NCI-H1092 treated with DMSO at 0.1 percent for 48 hours (cell line): ENCODE measurements at regions not wholly inside any gene's neighbourhood (a gene's known extent, or its start where the extent isn't known, plus 50 kb on each side); places are given as distances from the start of the nearest gene placed in this dataset.
"Not testable (repeated sequence)": the region's sequence is repeated elsewhere in the genome, so short reads cannot be mapped to it uniquely, and the experiment has no call there.

Experiments
- DNase-seq: peaks from one replicate; lab custom pipeline; 2025; lab: John Stamatoyannopoulos, UW

GRCh38 chr3:115204475-115204874, 57.4 kb upstream of the ZBTB20 start:
- DNase-seq: no peak

GRCh38 chr3:115208066-115208750, 61.1 kb upstream of the ZBTB20 start:
- no peak for DNase-seq

DNA sequence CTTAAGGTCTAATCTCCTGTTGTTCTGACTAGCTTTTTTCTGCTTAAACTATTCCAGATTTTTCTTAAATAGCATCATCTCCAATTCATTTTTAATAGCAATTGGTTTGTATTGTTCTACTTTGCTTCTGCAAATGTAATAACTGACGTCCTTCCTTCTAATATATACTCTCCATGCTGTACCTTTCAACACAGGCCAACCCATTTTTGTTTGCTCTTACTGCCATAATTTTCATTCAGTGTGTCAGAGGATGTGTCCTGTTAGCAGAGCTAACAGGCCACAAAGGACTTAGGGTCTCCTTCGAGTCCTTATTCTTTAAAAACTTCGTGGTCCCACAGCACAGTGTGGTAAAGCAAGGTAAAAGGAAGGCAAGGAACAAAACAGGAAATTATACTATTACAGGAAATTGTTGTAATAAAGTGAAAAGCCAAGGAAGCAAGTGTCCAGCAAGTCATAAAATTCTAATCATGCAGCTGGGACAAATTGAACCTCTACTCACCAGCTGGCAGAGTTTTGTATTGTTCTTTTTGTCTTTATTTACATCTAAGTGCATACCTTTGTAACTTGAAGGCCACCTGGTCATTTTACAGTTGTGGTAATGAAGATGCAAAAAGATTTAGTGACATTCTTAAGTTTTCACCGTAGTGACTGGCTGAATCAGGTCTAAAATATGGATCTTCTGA, 64.9 kb upstream of the ZBTB20 start:
- no peak for DNase-seq

DNA sequence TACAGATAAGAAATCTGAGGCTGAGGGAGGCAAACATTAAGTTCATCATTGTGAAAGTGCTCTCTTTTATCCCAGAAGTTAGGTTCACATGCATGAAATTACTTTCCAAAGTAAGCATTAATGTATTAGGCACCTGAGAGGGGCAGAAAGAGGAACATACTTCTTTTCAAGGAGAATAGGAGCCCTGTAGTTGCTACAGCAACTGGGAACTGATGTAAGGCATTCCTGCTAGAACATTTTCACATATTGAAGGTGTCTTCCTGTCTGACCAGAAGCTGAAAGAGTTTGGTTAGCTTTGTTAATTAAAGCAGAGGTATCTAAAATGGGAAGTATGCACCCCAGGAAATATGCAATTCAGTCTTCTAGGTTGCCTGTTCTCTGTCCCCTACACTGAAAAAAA, 65.5 kb upstream of the ZBTB20 start:
- no peak for DNase-seq

GRCh38 chr3:115213052-115213451, 66.0 kb upstream of the ZBTB20 start:
- DNase-seq: not testable (repeated sequence)

GRCh38 chr3:115217292-115217677, 70.2 kb upstream of the ZBTB20 start:
- DNase-seq: no peak

DNA sequence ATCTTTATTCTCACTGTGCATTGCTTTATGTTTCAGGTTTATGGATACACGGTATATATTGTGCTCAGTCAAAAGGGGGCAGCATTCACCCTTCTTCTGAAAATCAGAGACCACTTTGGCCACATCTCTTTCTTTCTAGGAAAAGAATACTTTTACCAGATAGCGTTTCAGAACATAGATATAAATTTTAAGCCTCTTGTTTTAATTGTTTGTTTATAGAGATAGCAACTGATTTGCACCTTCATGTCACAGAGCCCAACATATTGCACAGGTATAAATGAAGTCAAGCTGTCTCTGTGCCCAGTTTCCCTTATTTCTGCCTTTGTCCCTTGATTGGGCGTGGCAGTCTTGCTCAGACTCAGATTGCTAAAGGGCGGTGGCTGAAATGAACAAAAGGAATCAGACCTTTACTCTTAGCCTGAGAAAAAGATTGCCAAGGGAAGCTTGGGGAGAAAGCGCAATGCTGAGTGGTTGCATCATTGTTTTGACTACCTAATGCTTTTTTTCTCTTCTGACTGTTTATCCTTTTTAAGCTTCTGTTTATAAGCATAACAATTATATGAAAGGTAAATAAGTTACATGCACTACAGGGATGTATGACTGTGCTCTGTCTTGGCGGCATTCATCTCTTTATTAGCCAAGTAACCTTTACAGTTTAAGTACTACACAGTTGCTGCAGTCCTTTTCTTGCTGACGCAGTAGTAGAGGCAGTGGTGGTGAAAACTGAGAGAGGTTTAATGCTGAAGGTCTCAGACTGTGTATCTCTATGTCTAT, 70.8 kb upstream of the ZBTB20 start:
- peak; percentile 73 for DNase-seq

GRCh38 chr3:115218859-115219258, 71.8 kb upstream of the ZBTB20 start:
- no peak for DNase-seq

DNA sequence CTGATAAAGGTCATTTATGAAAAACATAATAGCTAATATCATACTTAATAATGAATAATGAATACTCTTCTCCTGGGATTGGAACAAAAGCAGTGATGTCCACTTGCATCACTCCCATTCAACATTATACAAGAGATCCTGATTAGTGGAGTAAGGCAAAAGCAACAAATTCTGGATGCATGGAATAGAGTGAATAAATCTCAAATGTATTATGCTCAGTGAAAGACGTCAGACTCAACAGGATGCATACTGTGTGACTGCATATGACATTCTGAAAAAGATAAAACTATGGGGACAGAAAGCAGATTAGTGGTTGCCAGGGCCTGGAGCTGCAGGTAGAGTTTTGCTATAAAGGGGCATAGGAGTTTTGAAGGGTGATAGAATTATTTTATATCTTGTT, 77.6 kb upstream of the ZBTB20 start:
- DNase-seq: no peak

- DNase-seq: no peak
Observed at GRCh38 chr3:115226844-115227445, 79.9 kb upstream of the ZBTB20 start.

DNA sequence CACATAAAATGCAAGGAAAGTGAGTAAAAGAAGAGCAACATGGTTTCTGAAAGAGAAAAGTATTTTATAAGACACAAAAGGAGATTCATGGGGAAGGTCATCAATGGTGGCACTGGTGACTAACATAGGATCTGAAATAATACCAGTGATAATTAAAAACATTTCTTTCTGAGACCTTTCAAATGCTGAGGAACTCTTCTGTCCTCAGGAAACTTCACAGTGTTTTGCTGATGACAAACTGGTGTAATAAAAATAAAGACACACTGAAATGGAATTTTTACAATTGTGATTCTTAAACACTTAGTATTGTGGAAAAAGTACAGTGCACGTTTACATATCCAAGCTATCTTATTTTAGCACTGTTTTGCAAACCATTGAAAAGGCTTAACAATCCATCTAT, 80.4 kb upstream of the ZBTB20 start:
- DNase-seq: no peak

GRCh38 chr3:115228266-115228665, 81.2 kb upstream of the ZBTB20 start:
- DNase-seq: no peak

- DNase-seq: no peak
Observed at GRCh38 chr3:115232167-115232566, 85.1 kb upstream of the ZBTB20 start.

DNA sequence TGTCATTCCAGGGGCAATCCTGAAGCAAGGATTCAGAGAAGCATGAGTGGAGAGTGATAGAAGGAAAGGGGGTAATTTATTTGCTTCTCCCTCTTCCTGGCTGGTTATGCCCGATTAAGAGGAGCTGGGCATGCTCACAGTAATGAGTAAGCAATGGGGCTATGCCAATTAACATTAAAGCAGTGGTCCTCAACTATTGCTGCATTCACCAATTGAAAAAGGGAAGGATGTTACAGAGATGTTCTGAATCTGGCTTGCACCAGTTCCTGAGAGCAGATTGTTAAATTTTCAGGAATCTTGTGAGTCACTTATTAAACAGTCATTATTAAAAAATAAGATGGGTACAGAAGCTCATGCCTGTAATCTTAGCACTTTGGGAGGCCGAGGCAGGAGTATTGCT, 85.9 kb upstream of the ZBTB20 start:
- no peak for DNase-seq

DNA sequence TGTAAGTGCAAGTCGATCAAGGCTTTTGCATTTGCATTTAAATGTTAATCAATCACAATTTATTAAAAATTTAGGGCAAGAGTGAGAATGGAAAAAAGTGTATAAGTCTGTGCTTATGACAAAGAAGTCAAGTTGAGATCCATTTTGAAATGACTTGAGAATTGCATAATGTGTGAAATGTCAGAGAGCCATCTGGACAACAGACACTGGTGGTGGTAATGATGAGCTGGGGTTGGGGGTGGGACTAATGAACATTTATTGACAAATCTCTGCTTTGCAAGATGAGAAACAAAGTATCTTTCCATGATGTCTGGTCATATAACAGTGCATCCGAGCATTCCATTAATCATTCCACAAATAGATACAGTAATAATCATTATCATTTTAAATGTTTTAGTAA, 89.4 kb upstream of the ZBTB20 start:
- no peak for DNase-seq

- peak; percentile 80 for DNase-seq
Observed at GRCh38 chr3:115239717-115240116, 92.6 kb upstream of the ZBTB20 start.

GRCh38 chr3:115244350-115244749, 97.3 kb upstream of the ZBTB20 start:
- no peak for DNase-seq

GRCh38 chr3:115245438-115245837, 98.3 kb upstream of the ZBTB20 start:
- no peak for DNase-seq

DNA sequence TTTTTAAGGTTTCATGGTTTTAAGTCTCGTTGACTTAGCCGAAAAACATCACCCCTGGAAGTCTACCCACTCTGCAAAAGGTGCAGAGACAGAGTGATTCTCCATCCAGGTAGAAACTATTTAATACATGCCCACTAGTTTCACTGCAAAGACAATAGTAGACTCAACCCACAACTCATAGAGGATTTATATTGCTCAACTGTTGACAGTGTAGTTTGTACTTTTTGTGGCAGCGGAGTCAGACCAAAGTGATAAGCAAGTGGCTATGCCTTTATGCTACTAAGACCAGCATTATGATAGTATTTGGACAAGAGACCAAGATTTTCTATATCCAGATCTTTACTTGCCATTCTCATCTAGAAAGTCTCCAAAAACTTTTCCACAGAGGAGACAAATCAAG, 98.8 kb upstream of the ZBTB20 start:
- DNase-seq: no peak

DNA sequence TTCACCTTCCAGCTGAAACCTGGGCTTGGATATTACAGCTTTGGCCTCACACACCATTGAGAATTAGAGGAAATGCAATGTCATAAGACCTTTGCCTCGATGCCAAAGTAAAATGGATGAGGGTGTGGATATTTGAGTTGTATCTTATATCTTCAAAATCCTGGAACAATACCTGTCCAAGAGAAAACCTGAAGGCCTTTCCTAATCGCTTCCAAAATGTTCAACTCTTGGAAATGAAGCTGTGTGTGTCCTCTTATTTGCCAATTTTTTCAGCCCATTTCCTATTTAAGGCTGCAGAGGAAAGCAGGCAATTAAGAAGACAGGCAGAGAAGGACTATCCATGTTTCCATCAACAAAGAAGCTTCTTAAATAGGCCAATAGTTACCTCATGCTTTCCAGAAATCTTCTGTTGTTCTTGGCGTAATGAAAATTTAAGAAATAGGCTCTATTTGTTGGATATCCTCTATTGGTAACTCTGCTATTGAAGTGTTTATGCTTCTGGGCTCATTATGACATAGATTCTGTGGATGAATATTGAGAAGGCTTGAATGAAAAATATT, 99.5 kb upstream of the ZBTB20 start:
- no peak for DNase-seq

DNA sequence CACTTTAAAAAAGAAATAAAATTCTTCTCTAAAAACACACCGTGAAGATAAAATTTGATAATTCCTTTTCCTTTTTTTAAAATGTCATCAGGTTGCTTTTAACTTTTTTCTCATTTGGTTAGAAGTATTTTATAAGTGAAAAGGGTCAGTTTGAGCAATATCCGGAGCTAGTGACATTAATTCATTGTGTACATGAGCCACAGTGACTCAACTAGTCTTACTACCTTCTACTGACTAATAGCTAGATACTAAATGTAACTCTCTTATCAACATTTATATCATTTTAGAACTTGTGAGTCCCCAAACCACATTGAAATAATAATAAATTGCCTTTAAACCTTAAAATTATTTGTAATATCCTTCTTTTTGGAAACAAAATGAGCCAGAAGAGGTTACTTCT, 101.2 kb upstream of the ZBTB20 start:
- no peak for DNase-seq

DNA sequence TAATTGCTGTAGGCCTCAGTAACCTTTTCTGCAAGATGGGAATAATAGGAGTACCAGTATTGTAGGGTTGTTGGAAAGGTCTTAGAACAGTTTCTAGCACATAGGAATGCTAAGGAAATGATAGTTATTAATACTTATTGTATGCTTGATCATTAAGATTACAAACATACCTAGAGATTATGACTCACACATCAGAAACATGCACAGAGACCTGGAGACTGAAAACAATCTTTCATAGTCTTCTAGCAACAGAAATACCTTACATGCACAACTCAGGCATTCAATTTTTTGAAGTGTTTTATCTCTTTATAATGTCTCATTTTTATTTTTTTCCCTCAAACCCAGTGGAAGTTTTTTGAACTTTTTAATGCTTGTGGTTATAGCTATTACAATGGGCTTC, 104.4 kb upstream of the ZBTB20 start:
- DNase-seq: no peak
